Coronary artery (tissue), 2 donors: ENCODE measurements at regions not wholly inside any gene's neighbourhood (a gene's known extent, or its start where the extent isn't known, plus 50 kb on each side); places are given as distances from the start of the nearest gene placed in this dataset.

Source experiments
- DNase-seq: peaks from one replicate; pipeline ENCODE4 v3.0.0-alpha.2; 2017; ENCODE audit warnings: low spot score
- H3K27ac ChIP-seq, 2 donors: fragments of 200-600 bp; sonication (generic); one replicate each; pipeline ENCODE4 v1.5.1; 2016 to 2019
- H3K4me3 ChIP-seq: fragments of 200-600 bp; sonication (generic); 2 replicates; pipeline ENCODE4 v1.5.1; 2016; ENCODE audit warnings: mild to moderate bottlenecking, moderate library complexity
- CTCF ChIP-seq: fragments of 200-600 bp; sonication (generic); IDR thresholded peaks from one replicate; pipeline ENCODE4 v1.5.1; 2019; ENCODE audit warnings: antibody characterized with exemption

DNA sequence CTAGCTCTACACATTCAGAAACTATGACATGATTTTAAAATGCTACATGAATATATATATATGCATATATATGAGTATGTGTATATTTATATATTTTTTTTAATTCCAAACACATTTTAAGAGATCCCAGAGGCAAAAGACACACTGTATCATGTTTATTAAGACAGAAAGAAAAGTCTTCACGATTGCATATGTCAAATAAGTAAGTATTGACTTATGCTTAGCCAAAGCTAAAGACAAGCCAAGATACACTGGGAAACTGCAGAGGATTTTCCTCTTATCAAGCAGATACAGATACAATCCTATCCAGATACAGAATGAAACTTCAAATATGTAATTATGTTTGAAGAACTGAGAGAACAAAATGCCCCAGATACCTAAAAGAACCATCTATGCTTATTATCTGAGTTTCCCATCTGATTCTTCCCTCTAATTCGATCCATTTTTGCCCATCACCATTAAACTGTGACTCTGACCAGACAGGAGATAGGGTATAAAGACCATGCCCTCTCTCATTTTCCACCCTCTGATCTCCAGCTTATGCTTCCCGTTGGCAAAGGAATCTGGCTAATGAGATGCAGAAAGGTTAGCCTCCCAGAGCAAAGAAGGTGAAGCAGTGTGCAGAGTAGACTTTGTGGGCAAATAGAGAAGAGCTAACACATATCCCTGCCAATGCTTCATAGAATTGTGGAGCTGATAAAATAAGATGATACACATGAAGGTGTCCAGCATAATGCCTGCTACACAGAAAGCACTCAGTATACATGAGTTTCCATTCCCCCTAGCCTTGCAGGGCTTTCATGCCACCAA lies 131.0 kb upstream of the TARS1 start:
- no peak for DNase-seq
- TF ChIP-seq CTCF: no peak
- no peak overlapping the region for H3K4me3 ChIP-seq
- H3K27ac ChIP-seq: no peak overlapping the region

DNA sequence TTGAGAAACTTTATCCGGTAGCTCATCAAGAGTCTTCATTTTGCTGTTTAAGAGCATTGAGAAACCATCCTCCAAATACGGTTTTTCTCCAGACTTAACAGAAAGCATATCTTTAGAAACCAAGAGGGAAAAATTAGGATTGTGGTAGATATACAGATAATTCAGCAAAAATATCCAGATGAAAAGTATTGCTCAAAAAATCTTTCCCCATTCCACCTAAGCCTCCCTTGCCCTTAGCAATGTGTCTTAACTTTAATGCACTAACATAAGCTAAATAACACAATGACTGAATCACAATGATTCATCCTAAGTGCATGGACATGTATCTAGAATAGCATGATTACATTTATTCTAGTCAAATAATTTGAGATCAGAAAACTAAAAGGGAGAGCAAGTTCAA lies 130.3 kb upstream of the TARS1 start:
- DNase-seq: no peak
- no peak overlapping the region for H3K4me3 ChIP-seq

DNA sequence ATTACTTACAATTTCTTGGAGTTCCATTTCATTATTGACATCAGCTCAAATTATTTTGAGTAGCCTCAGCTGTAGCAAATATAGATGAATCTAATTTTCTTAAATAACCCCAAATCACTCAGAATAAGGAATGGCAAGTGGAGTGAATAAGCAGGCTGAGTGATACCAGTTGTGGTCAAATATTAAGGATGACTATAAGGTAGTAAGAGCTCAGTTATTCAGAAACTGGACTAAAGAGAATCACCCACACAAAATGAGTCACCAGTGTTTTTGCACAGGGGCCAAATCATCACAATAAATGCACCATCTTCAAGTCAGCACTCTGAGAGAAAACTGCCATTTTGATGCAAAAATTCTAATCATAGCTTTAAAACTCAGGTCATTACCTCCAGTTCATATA lies 128.9 kb upstream of the TARS1 start:
- DNase-seq: no peak
- Histone ChIP-seq H3K27ac (no peak overlapping the region), H3K4me3 (no peak overlapping the region)
- no peak for TF ChIP-seq CTCF

More for the DNA sequence above, 130.3 kb upstream of the TARS1 start:
- no peak for TF ChIP-seq CTCF
- no peak overlapping the region for H3K27ac ChIP-seq

DNA sequence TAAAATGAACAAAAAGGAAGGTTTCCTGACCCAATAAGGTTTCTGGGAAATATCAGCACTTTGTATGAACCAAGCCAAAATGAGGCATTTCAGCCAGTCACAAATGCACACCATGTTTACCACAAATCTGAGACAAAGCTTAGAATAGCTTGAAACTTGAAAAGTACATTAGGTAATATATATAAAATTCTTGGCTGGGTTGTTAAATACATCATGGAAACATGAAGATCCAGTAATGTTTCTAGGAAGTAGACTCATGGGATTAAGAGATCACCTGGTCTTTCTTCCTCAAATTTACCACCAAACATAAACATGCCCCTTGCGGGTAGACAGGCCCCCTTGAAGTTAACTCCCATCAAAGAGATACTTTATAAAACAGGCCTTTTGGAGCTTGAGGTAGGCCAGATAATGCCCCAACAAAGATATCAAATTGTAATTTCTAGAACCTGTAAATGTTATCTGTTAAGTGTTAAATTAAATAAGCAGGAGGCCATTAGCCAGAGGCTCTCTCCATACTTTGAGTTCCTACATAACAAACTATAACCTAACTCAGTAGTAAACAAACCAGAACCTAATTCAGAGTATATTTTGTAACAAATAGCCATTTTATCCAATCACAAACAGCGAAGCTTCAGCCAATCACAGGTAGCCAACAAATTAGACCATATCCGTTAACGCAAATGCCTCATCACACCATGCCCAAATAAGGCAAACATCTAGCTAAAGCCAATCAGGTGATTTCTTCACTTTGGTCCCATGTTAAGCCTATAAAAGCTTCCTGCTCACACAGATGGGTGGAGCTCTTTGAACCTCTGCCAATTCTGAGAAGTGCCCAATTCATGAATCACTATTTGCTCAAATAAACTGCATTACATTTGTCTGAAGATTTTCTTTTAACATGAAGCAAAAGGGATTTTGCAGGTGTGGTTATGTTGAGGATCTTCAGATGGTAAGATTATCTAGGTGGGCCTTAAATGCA lies 127.9 kb upstream of the TARS1 start:
- no peak for TF ChIP-seq CTCF
- no peak overlapping the region for H3K27ac ChIP-seq

DNA sequence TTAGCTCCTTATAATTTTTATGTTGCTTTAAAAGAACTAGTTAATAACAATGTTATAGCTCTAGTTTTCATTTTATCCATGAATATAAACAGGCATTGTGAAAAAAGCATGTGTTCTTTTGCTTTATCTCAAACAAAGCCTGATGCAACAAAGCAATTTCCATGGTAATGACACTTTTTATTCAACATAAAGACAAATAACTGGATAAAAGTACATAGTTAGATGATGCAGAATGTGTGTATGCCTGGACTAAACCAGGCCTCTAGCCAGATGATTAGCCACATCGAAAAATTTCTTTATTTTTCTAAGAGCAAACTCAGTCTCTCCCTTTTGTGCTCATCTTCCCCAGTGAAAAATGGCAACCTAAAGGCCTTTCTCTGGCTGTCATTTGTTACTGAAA lies 125.6 kb upstream of the TARS1 start:
- DNase-seq: no peak
- Histone ChIP-seq H3K4me3 (no peak overlapping the region), H3K27ac (no peak overlapping the region)
- no peak for TF ChIP-seq CTCF

More for the DNA sequence above, 127.9 kb upstream of the TARS1 start:
- no peak overlapping the region for H3K4me3 ChIP-seq
- no peak for DNase-seq

DNA sequence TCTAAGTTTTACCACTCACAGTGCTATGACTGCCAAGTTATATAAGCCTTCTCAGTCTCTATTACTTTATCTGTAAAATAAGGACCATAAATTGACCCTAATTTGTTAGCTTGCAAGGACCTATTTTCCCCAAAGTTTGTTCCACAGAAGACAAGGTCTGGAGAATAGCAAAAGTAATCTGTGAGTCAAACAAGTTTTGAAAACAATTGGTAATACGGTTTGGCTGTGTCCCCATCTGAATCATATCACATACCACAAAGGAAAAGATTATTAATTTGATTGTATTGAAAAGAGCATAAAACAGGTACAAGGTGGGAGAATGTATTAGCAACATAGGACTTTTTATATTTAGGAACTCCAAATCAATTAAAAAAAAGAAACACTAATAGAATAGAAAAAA lies 124.0 kb upstream of the TARS1 start:
- no peak for TF ChIP-seq CTCF
- DNase-seq: no peak
- H3K27ac ChIP-seq: no peak overlapping the region
- H3K4me3 ChIP-seq: no peak overlapping the region
